Trophoblast cell (in vitro differentiated cells and primary cell): ENCODE measurements at regions not wholly inside any gene's neighbourhood (a gene's known extent, or its start where the extent isn't known, plus 50 kb on each side); places are given as distances from the start of the nearest gene placed in this dataset.

ENCODE experiments used
- DNase-seq, 2 donors: peaks; one replicate each; pipeline ENCODE4 v3.0.0-alpha.2; 2016
- H2AFZ ChIP-seq: 2 replicates; pipeline ENCODE4 v1.6.1; 2013; ENCODE audit warnings: low read length, moderate library complexity, mild to moderate bottlenecking; ENCODE audit not compliant: insufficient read depth, poor library complexity
- H2AK5ac ChIP-seq: 2 replicates; pipeline ENCODE4 v1.6.1; 2013; ENCODE audit warnings: mild to moderate bottlenecking, low read length
- H2BK120ac ChIP-seq: 2 replicates; pipeline ENCODE4 v1.6.1; 2013; ENCODE audit warnings: low read length, mild to moderate bottlenecking, moderate library complexity; ENCODE audit not compliant: insufficient read depth, poor library complexity
- H2BK12ac ChIP-seq: 2 replicates; pipeline ENCODE4 v1.6.1; 2013; ENCODE audit warnings: mild to moderate bottlenecking, low read length, moderate library complexity
- H2BK5ac ChIP-seq: 2 replicates; pipeline ENCODE4 v1.6.1; 2013; ENCODE audit warnings: low read length, low read depth, moderate library complexity, mild to moderate bottlenecking; ENCODE audit not compliant: poor library complexity
- H3K14ac ChIP-seq: 2 replicates; pipeline ENCODE4 v1.6.1; 2013; ENCODE audit warnings: mild to moderate bottlenecking, low read length
- H3K18ac ChIP-seq: 2 replicates; pipeline ENCODE4 v1.6.1; 2013; ENCODE audit warnings: mild to moderate bottlenecking, low read length
- H3K23ac ChIP-seq: 2 replicates; pipeline ENCODE4 v1.6.1; 2013; ENCODE audit warnings: low read length
- H3K27ac ChIP-seq: 2 replicates; pipeline ENCODE4 v1.5.1; 2013; ENCODE audit warnings: low read depth, mild to moderate bottlenecking, inconsistent platforms, low read length, moderate library complexity
- H3K27me3 ChIP-seq: 2 replicates; pipeline ENCODE4 v1.6.1; 2013; ENCODE audit warnings: inconsistent platforms, mild to moderate bottlenecking, low read length, moderate library complexity; ENCODE audit not compliant: insufficient read depth
- H3K36me3 ChIP-seq, 2 experiments: 1 replicate in 1 of 2; 2 replicates in 1 of 2; pipeline ENCODE4 v1.6.1; 2013; ENCODE audit warnings: low read length in 2 of 2, mild to moderate bottlenecking in 2 of 2, moderate library complexity in 1 of 2; ENCODE audit not compliant: insufficient read depth in 2 of 2, control insufficient read depth in 1 of 2
- H3K4ac ChIP-seq: 2 replicates; pipeline ENCODE4 v1.6.1; 2013; ENCODE audit warnings: low read depth, mild to moderate bottlenecking, low read length, moderate library complexity
- H3K4me1 ChIP-seq, 2 experiments: 1 replicate in 1 of 2; 2 replicates in 1 of 2; pipeline ENCODE4 v1.6.1; 2013; ENCODE audit warnings: low read length in 2 of 2, mild to moderate bottlenecking in 2 of 2, moderate library complexity in 1 of 2; ENCODE audit not compliant: insufficient read depth in 2 of 2, control insufficient read depth in 1 of 2
- H3K4me2 ChIP-seq: 2 replicates; pipeline ENCODE4 v1.6.1; 2013; ENCODE audit warnings: inconsistent platforms, mild to moderate bottlenecking, low read length, moderate library complexity
- H3K4me3 ChIP-seq: 2 replicates; pipeline ENCODE4 v1.5.1; 2013; ENCODE audit warnings: mild to moderate bottlenecking, low read depth, low read length, inconsistent platforms
- H3K79me1 ChIP-seq: one replicate; pipeline ENCODE4 v1.6.1; 2013; ENCODE audit warnings: low read length
- H3K79me2 ChIP-seq: 2 replicates; pipeline ENCODE4 v1.6.1; 2013; ENCODE audit warnings: low read length, mild to moderate bottlenecking; ENCODE audit not compliant: control insufficient read depth, insufficient read depth, poor library complexity
- H3K9ac ChIP-seq: 2 replicates; pipeline ENCODE4 v1.6.1; 2013; ENCODE audit warnings: mild to moderate bottlenecking, low read length
- H3K9me3 ChIP-seq: 2 replicates; pipeline ENCODE4 v1.6.1; 2013; ENCODE audit warnings: low read depth, mild to moderate bottlenecking, control low read depth, inconsistent platforms, low read length; ENCODE audit not compliant: insufficient read depth
- H4K12ac ChIP-seq: 2 replicates; pipeline ENCODE4 v1.6.1; 2013; ENCODE audit warnings: low read depth, mild to moderate bottlenecking, low read length, moderate library complexity
- H4K8ac ChIP-seq: 2 replicates; pipeline ENCODE4 v1.6.1; 2013; ENCODE audit warnings: low read depth, mild to moderate bottlenecking, low read length, moderate library complexity
- H4K91ac ChIP-seq: one replicate; pipeline ENCODE4 v1.6.1; 2013; ENCODE audit warnings: low read depth, mild to moderate bottlenecking, low read length, moderate library complexity
- WGBS: extraction: QIAGEN DNeasy Blood & Tissue Kit; methylation state at CpG from one replicate; pipeline ENCODE4 v1.1.7; 2013; ENCODE audit warnings: missing lambda C conversion rate; ENCODE audit not compliant: insufficient read length, insufficient coverage; ENCODE audit errors: extremely low coverage; 5-methylcytosine and 5-hydroxymethylcytosine counted together

GRCh38 chr6:153588330-153588729 is 450.7 kb upstream of the OPRM1 start:
- Histone ChIP-seq H3K36me3 (no peaks in the 10 kb centered on the region), H3K4ac (no peak overlapping the region), H2AFZ (no peak overlapping the region), H3K4me2 (no peak overlapping the region), H3K18ac (no peak overlapping the region), H3K79me2 (no peaks in the 10 kb centered on the region), H2BK120ac (no peak overlapping the region), H3K4me1 (no peaks in the 10 kb centered on the region), H3K79me1 (no peaks in the 10 kb centered on the region), H4K12ac (no peak overlapping the region), H2BK12ac (no peak overlapping the region), H3K4me3 (no peak overlapping the region), H3K23ac (no peak overlapping the region), H2AK5ac (no peak overlapping the region), H3K27ac (no peak overlapping the region), H3K14ac (no peak overlapping the region), H3K9ac (no peak overlapping the region), H3K27me3 (no peaks in the 10 kb centered on the region), H4K8ac (no peak overlapping the region), H3K9me3 (no peaks in the 10 kb centered on the region), H4K91ac (no peak overlapping the region), H2BK5ac (no peak overlapping the region)
- WGBS, result no CpG with 5 or more reads among the region's 3 CpGs
- DNase-seq, result no peak

- no peak overlapping the region for H3K9ac ChIP-seq
- H3K4me3 ChIP-seq, result no peak overlapping the region
- no peak overlapping the region for H4K12ac ChIP-seq
- H2AK5ac ChIP-seq, result no peak overlapping the region
- H3K23ac ChIP-seq, result no peak overlapping the region
- H3K27me3 ChIP-seq, result no peaks in the 10 kb centered on the region
- no peak for DNase-seq
- H2BK12ac ChIP-seq, result no peak overlapping the region
- H2BK120ac ChIP-seq, result no peak overlapping the region
- H3K18ac ChIP-seq, result no peak overlapping the region
- H3K36me3 ChIP-seq, result no peaks in the 10 kb centered on the region
- no peak overlapping the region for H2AFZ ChIP-seq
- no peak overlapping the region for H3K4me2 ChIP-seq
- no peaks in the 10 kb centered on the region for H3K79me2 ChIP-seq
- no peak overlapping the region for H4K8ac ChIP-seq
- H3K9me3 ChIP-seq, result no peaks in the 10 kb centered on the region
- no CpG with 5 or more reads among the region's 2 CpGs for WGBS
- no peak overlapping the region for H3K4ac ChIP-seq
- no peak overlapping the region for H3K14ac ChIP-seq
- H3K4me1 ChIP-seq, result no peaks in the 10 kb centered on the region
- H2BK5ac ChIP-seq, result no peak overlapping the region
- H3K27ac ChIP-seq, result no peak overlapping the region
- H3K79me1 ChIP-seq, result no peaks in the 10 kb centered on the region
- H4K91ac ChIP-seq, result no peak overlapping the region
Observed at GRCh38 chr6:153583685-153584084, 452.6 kb upstream of the RGS17 start.

GRCh38 chr6:153580776-153581175 is 449.7 kb upstream of the RGS17 start:
- Histone ChIP-seq H3K36me3 (no peaks in the 10 kb centered on the region), H3K18ac (no peak overlapping the region), H2BK5ac (no peak overlapping the region), H3K79me1 (no peaks in the 10 kb centered on the region), H2AFZ (no peak overlapping the region), H4K12ac (no peak overlapping the region), H3K27me3 (no peaks in the 10 kb centered on the region), H3K14ac (no peak overlapping the region), H3K4me1 (no peaks in the 10 kb centered on the region), H3K9me3 (no peaks in the 10 kb centered on the region), H3K79me2 (no peaks in the 10 kb centered on the region), H3K23ac (no peak overlapping the region), H2BK120ac (no peak overlapping the region), H3K4ac (no peak overlapping the region), H2BK12ac (no peak overlapping the region), H3K9ac (no peak overlapping the region), H4K91ac (no peak overlapping the region), H3K4me3 (no peak overlapping the region), H3K4me2 (no peak overlapping the region), H3K27ac (no peak overlapping the region), H4K8ac (no peak overlapping the region), H2AK5ac (no peak overlapping the region)
- no CpG with 5 or more reads among the region's 2 CpGs for WGBS
- no peak for DNase-seq

GRCh38 chr6:153575528-153575927 is 444.4 kb upstream of the RGS17 start:
- H3K4me2 ChIP-seq, result no peak overlapping the region
- no peak for DNase-seq
- no peak overlapping the region for H3K4me3 ChIP-seq
- no peak overlapping the region for H2AFZ ChIP-seq
- WGBS, result no CpG with 5 or more reads among the region's 3 CpGs
- no peak overlapping the region for H3K4ac ChIP-seq
- no peak overlapping the region for H4K12ac ChIP-seq
- H3K27ac ChIP-seq, result no peak overlapping the region
- no peak overlapping the region for H3K9ac ChIP-seq
- no peak overlapping the region for H2BK5ac ChIP-seq
- H3K23ac ChIP-seq, result no peak overlapping the region
- no peaks in the 10 kb centered on the region for H3K4me1 ChIP-seq
- no peak overlapping the region for H4K8ac ChIP-seq
- H3K79me1 ChIP-seq, result no peaks in the 10 kb centered on the region
- no peak overlapping the region for H2BK120ac ChIP-seq
- no peak overlapping the region for H2BK12ac ChIP-seq
- H3K9me3 ChIP-seq, result no peaks in the 10 kb centered on the region
- no peak overlapping the region for H2AK5ac ChIP-seq
- no peak overlapping the region for H4K91ac ChIP-seq
- no peaks in the 10 kb centered on the region for H3K79me2 ChIP-seq
- H3K18ac ChIP-seq, result no peak overlapping the region
- H3K27me3 ChIP-seq, result no peaks in the 10 kb centered on the region
- H3K14ac ChIP-seq, result no peak overlapping the region
- no peaks in the 10 kb centered on the region for H3K36me3 ChIP-seq
